ENCODE measurements at regions not wholly inside any gene's neighbourhood (a gene's known extent, or its start where the extent isn't known, plus 50 kb on each side); places are given as distances from the start of the nearest gene placed in this dataset.

DNA sequence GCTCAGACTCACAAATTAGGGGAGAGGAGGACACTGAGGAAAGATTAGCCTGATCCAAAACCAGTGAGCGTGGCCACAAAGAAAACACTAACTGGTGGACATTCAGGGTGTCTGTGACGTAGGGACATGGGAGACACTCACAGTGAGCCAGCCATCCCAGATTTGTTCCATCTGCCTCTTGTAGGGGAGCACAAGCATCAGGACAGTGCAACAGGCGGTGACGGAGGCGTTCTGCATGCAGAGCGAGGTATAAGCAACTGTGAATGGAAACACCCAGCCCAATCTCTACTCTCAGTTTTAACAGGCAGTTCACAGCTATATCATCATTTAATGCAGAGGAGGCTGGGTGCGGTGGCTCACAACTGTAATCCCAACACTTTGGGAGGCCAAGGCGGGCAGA, 52.8 kb upstream of the TOMM7 start:
- Histone ChIP-seq H3K9me3 (no peaks in the 10 kb centered on the region), H3K4me3 (no peak overlapping the region), H3K27ac (no peak overlapping the region), H3K4me1 (no peaks in the 10 kb centered on the region), H3K27me3 (no peaks in the 10 kb centered on the region), H3K36me3 (no peaks in the 10 kb centered on the region)
- DNase-seq (ENCODE audit: low spot score) = no peak
- TF ChIP-seq, protein P1, sequence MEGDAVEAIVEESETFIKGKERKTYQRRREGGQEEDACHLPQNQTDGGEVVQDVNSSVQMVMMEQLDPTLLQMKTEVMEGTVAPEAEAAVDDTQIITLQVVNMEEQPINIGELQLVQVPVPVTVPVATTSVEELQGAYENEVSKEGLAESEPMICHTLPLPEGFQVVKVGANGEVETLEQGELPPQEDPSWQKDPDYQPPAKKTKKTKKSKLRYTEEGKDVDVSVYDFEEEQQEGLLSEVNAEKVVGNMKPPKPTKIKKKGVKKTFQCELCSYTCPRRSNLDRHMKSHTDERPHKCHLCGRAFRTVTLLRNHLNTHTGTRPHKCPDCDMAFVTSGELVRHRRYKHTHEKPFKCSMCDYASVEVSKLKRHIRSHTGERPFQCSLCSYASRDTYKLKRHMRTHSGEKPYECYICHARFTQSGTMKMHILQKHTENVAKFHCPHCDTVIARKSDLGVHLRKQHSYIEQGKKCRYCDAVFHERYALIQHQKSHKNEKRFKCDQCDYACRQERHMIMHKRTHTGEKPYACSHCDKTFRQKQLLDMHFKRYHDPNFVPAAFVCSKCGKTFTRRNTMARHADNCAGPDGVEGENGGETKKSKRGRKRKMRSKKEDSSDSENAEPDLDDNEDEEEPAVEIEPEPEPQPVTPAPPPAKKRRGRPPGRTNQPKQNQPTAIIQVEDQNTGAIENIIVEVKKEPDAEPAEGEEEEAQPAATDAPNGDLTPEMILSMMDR (IDR thresholded peaks at IDR 0.05) = no peak

DNA sequence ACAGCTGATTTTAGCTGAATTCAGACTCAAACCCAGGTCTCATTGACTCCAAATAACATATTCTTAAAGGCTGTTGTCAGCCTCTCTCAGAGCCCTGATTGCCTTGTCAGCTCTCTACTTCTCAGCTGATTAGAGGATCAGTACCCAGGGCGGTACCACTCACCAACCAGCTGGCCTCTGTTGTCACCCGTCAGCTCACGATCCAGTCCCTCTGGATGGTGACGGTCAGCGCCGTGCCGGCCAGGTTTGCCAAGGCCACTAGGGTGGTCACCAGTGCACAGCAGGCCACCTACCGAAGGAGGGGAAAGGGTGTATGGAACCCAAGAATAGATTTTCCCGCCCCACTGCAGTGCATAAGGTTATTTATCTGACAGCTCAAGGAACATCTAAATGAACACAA, 52.3 kb upstream of the TOMM7 start:
- Histone ChIP-seq H3K27me3 (no peaks in the 10 kb centered on the region), H3K9me3 (no peaks in the 10 kb centered on the region), H3K4me1 (no peaks in the 10 kb centered on the region), H3K27ac (no peak overlapping the region), H3K4me3 (no peak overlapping the region), H3K36me3 (no peaks in the 10 kb centered on the region)
- TF ChIP-seq, protein P1 (IDR thresholded peaks at IDR 0.05) = no peak
- DNase-seq (ENCODE audit: low spot score) = no peak
